AG09319 (cell line): ENCODE measurements at regions not wholly inside any gene's neighbourhood (a gene's known extent, or its start where the extent isn't known, plus 50 kb on each side); places are given as distances from the start of the nearest gene placed in this dataset.

Experiments used
- DNase-seq: peaks from one replicate; pipeline ENCODE4 v3.0.0-alpha.2; 2010; ENCODE audit warnings: low read depth; ENCODE audit errors: extremely low read depth
- TF ChIP-seq, protein P1 (sequence below): IDR thresholded peaks from 2 replicates; pipeline ENCODE4 v1.5.1; 2011; ENCODE audit warnings: low read depth, mild to moderate bottlenecking, inconsistent platforms, low read length, moderate library complexity

- DNase-seq, result no peak
- TF ChIP-seq, protein P1, sequence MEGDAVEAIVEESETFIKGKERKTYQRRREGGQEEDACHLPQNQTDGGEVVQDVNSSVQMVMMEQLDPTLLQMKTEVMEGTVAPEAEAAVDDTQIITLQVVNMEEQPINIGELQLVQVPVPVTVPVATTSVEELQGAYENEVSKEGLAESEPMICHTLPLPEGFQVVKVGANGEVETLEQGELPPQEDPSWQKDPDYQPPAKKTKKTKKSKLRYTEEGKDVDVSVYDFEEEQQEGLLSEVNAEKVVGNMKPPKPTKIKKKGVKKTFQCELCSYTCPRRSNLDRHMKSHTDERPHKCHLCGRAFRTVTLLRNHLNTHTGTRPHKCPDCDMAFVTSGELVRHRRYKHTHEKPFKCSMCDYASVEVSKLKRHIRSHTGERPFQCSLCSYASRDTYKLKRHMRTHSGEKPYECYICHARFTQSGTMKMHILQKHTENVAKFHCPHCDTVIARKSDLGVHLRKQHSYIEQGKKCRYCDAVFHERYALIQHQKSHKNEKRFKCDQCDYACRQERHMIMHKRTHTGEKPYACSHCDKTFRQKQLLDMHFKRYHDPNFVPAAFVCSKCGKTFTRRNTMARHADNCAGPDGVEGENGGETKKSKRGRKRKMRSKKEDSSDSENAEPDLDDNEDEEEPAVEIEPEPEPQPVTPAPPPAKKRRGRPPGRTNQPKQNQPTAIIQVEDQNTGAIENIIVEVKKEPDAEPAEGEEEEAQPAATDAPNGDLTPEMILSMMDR, result no peak
Measured at GRCh38 chr9:3161912-3162311, 318.0 kb upstream of the PUM3 start.

DNA sequence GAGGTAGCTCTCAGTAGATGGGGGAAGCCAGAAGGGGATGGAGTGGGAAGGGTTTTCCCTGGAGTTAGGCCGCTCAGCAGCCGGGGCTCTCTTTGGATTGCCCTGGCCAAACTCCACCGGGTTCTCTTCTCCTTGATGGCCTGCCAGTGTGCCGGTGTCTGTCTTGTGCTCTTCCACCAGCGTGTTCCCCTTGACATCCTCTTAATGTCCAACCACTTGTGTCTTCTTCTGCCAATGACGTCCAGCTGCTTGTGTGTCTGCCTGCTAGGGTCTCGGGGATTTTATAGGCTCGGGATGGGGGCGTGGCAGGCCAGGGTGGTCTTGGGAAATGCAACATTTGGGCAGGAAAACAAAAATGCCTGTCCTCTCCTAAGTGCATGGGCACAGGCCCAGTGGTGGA, 313.1 kb upstream of the PUM3 start:
- TF ChIP-seq, protein P1, result no peak

DNA sequence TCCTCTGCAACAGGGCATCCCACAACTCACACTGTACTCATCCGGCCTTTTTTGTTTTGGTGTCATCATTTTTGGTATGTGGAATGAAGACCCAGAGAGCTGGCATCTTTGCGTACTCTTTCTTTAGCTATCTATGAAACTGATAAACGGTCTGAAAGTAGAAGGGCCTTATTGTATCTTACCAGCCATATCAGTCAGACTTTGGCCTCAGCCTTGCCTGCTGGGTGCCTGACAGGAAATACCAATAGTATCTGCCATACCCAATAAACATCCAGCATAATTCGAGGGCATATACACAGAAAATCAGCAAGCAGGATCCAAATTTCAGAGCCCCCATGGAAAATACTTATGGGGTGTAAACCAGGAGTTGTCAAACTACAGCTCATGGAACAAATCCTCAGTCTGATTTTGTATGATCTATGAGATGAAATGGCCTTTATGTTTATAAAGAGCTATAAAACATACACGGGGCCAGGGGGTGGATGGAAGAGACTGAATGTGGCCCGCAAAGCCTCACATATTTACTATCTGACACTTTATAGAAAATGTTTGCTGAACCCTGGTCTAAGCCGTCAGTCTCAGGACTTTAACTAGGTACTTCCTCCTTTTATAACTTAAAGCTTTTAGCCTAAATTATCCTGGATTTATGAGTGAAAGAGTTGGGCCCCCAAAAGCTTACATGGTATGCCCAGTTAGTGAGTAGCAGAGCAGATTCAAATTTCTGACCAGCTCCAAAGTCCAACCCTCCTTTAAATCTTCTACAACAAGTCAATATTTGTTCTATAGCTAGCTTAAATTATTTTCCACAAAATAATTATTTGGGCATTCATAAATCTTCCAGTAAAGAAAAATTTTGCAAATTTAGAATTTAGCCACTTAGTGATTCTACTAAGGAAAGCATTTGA, 308.0 kb upstream of the PUM3 start:
- no peak for DNase-seq
- TF ChIP-seq, protein P1, result no peak

More for the DNA sequence above, 313.1 kb upstream of the PUM3 start:
- no peak for DNase-seq

DNA sequence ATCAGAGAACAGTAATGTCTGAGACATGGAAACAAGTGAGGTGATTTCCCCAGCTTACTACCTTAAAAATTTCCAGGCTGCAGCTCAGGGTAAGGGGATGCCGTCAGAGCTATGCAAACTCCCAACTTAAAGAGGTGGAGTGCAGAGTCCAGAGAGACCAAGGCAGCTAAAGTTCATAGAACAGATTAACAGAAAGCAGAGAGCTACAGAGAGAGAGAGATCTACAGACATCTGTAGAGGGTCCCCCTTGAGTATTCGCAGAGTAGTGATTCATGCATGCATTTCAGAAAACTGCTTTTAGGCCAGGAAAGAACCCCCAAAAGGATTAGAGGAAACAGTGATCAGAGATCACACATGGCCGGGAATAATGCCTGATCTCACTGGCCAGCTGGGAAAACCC, 306.2 kb upstream of the PUM3 start:
- no peak for DNase-seq
- TF ChIP-seq, protein P1, result no peak

DNA sequence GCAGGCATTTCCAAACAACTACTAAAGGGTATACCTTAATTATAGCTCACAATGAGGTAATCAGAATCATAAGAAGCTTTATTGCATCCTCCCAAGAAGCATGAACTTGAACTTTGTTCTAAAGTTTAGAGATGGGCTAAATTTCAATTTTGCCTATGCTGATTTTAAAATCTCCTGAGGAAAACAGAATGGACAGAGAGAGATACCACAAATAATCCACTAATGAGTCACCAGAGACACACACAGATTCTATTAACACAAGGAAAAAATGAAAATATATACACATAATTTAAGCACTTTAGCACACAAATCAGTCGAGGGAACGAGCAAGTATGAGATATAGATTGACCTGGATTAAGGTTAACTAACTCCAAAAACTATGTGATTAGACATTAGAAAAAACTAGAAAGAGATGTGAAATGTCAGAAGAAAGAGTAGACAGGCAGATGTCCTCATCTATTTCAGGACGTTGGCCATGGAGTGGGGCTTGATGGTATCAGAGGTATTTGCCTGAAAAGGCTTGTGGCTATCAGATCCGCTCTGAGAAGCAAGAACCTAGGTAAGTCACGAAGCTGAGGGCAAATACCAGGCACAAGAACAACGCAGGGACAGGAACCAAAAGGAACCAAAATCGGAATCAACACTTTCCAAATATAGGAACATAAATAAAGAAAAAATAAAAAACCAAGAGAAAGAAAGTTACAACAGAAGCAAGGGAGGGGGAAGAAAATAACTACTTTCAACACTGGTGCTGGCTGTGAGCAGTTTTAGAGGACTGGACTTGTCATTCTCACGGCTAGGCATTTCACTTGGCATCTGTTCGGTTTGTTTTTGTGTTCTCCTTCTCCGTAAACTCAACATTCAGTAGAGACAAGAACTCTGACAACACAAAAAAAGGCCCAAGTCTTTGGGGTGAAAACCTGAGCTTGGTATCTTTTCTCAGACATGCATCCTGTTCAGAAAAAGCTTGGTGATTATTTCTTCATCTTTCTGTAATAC, 294.6 kb upstream of the PUM3 start:
- TF ChIP-seq, protein P1, result no peak
- DNase-seq, result no peak

DNA sequence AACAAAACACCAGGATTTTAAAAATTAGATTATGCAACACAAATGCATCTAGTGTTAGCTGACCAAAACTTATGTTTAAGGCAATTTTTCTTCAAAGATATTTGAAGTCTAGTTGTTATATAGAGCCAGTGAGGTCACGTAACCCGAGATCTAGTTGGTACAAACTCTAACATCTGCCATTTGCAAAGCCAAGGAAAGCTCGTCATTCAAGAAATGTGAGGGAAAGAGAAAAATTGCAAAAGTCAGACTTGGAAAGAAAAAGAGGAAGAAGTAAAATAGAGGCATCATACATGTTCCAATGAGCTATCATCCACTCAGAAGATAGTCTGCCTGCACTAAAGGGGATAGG, 293.4 kb upstream of the PUM3 start:
- TF ChIP-seq, protein P1, result no peak
- peak; percentile 4 for DNase-seq
